ENCODE measurements at regions not wholly inside any gene's neighbourhood (a gene's known extent, or its start where the extent isn't known, plus 50 kb on each side); places are given as distances from the start of the nearest gene placed in this dataset.

DNA sequence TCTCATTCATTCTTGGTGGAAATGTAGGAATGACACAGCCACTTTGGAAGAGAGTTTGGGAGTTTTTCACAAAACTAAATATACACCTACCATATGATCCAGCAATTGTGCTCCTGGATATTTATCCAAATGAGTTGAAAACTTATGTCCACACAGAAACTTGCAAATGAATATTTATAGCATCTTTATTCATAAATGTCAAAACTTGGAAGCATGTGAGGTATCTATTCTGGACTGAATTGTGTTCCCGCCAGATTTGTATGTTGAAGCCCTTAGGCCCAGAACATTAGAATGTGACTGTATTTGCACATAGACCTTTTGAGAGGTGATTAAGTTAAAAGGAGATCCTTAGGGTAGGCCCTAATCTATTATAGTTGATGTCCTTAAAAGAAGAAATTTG, 409.4 kb upstream of the SYT4 start:
- Histone ChIP-seq H3K4me3 (no peak overlapping the region), H3K27ac (no peak overlapping the region)
- DNase-seq (ENCODE audit: low spot score): no peak
- TF ChIP-seq, protein P1, sequence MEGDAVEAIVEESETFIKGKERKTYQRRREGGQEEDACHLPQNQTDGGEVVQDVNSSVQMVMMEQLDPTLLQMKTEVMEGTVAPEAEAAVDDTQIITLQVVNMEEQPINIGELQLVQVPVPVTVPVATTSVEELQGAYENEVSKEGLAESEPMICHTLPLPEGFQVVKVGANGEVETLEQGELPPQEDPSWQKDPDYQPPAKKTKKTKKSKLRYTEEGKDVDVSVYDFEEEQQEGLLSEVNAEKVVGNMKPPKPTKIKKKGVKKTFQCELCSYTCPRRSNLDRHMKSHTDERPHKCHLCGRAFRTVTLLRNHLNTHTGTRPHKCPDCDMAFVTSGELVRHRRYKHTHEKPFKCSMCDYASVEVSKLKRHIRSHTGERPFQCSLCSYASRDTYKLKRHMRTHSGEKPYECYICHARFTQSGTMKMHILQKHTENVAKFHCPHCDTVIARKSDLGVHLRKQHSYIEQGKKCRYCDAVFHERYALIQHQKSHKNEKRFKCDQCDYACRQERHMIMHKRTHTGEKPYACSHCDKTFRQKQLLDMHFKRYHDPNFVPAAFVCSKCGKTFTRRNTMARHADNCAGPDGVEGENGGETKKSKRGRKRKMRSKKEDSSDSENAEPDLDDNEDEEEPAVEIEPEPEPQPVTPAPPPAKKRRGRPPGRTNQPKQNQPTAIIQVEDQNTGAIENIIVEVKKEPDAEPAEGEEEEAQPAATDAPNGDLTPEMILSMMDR (IDR thresholded peaks at IDR 0.05): no peak

DNA sequence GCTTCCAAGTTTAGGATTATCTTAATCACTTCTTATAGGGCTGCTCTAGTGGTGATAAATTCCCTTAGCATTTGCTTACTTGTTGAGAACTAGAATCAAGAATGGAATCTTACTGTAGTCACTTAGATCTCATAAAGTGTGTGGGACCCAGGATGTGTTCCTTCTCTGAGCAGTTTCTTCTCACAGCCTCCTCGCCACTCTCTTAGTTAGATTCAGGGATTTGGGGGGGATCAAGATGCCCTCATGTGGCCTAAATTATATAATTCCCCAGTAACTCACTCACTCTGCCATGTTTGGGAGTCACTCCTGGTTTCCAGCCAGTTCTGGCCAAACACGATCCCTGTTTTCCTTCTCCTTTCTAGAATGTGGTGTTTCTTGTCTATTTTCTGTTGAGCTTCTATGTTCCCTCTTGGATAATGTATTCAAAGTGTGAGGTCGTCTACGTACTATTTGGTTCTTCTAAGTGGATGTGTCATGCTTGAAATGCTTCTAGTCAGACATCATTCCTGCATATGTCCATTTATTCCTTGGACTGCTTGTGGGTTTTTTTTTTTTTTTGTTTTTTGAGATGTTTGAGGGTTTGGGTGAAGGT, 414.9 kb upstream of the SYT4 start:
- no peak overlapping the region for H3K4me3 ChIP-seq
- no peak overlapping the region for H3K27ac ChIP-seq
- TF ChIP-seq, protein P1 (IDR thresholded peaks at IDR 0.05): no peak
- DNase-seq (ENCODE audit: low spot score): no peak

GRCh38 chr18:43702399-43702798, 425.1 kb upstream of the SYT4 start:
- TF ChIP-seq, protein P1 (IDR thresholded peaks at IDR 0.05): no peak
- DNase-seq (ENCODE audit: low spot score): no peak
- no peak overlapping the region for H3K4me3 ChIP-seq
- H3K27ac ChIP-seq: no peak overlapping the region

GRCh38 chr18:43703050-43703449, 425.8 kb upstream of the SYT4 start:
- DNase-seq (ENCODE audit: low spot score): no peak
- TF ChIP-seq, protein P1 (IDR thresholded peaks at IDR 0.05): no peak
- no peak overlapping the region for H3K27ac ChIP-seq
- no peak overlapping the region for H3K4me3 ChIP-seq

DNA sequence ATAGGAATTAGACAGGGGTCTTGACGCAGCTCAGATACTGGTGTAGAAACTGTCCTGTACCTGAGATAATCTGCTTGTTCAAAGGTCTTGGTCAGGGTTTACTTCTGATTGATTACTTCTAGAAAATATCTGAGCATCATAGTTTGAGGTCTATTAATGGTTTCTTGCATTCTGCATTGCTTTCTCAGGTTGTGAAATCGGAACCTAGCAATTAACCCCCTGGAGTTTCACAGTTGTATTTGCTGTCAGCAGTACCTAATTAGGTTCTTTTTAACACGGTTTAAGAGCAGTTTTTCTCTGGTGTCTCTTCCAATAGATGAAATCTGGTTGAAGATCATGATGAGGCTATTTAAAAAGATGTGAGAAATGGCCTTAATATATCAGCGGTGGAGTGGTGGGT, 428.6 kb upstream of the SYT4 start:
- Histone ChIP-seq H3K27ac (no peak overlapping the region), H3K4me3 (no peak overlapping the region)
- no peak for DNase-seq (ENCODE audit: low spot score)
- TF ChIP-seq, protein P1 (IDR thresholded peaks at IDR 0.05): no peak

DNA sequence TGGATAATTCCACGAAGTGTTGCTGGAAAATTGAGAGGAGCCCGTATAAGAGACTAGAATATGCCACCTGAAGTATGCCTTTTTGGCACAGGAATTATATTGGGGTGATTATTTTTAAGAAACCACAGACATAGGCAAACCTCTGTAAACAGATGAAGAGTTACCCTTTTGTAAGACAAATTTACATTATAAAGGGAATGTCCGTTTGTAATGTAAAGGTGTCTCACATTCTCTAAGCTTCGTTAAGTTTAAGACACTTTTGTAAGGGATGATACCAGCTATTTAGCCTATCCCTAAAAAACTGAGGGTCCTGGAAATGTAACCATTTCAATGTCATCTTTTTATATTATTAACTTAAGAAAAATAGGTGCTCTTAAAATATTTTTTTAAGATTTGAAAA, 432.8 kb upstream of the SYT4 start:
- no peak for DNase-seq (ENCODE audit: low spot score)
- Histone ChIP-seq H3K4me3 (no peak overlapping the region), H3K27ac (no peak overlapping the region)
- TF ChIP-seq, protein P1 (IDR thresholded peaks at IDR 0.05): no peak

DNA sequence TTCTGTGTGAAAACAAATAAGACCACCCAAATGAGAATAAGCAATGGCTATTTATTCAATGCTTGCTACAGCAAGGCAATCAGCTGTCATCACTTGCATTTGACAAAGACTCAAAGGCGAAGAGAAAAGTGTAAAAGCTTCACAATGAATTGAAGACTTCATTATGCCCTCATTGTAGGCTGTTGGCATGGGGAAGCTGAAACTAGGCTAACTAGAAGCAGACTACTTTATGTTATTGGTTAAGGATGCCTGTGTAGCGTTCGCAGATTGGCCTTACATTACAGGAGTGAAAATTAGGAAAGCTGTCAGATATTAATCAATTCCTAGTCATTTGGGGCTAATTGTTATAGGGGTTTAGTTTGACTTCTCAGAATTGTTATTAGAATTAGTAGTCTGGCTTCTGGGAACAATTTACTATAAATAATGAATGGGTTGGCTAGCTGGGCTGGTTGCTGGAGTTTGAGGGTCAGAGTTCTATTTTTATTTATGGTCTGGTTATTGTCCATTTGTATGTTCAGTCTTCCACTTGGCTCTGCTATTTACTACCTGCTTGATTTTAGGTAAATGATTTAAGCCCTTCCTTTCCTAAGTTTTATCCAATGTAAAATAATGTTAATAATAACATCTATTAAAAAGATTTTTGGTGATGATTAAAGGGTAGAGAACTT, 437.2 kb upstream of the SYT4 start:
- Histone ChIP-seq H3K27ac (no peak overlapping the region), H3K4me3 (no peak overlapping the region)
- TF ChIP-seq, protein P1 (IDR thresholded peaks at IDR 0.05): no peak
- DNase-seq (ENCODE audit: low spot score): no peak

All from coronary artery (tissue), 2 donors.